ENCODE measurements at regions not wholly inside any gene's neighbourhood (a gene's known extent, or its start where the extent isn't known, plus 50 kb on each side); places are given as distances from the start of the nearest gene placed in this dataset.

GRCh38 chr14:30786701-30787100 lies 87.7 kb upstream of the COCH start:
- DNase-seq, result no peak
- no peaks in the 10 kb centered on the region for H3K27me3 ChIP-seq (ENCODE audit: control insufficient read depth, insufficient read depth, low read length)
- WGBS (ENCODE audit: insufficient coverage, low lambda C conversion rate), result 63% methylated on average over 2 of the region's 5 CpGs
- no peaks in the 10 kb centered on the region for H3K4me1 ChIP-seq (ENCODE audit: control insufficient read depth, insufficient read depth, low read length)
- H3K9me3 ChIP-seq (ENCODE audit: control insufficient read depth, low read depth, low read length), result no peaks in the 10 kb centered on the region
- H3K4me3 ChIP-seq (ENCODE audit: low read length), result no peak overlapping the region
- H3K27ac ChIP-seq (ENCODE audit: low read length), result no peak overlapping the region
- H3K36me3 ChIP-seq (ENCODE audit: control insufficient read depth, insufficient read depth, low read length), result no peaks in the 10 kb centered on the region

DNA sequence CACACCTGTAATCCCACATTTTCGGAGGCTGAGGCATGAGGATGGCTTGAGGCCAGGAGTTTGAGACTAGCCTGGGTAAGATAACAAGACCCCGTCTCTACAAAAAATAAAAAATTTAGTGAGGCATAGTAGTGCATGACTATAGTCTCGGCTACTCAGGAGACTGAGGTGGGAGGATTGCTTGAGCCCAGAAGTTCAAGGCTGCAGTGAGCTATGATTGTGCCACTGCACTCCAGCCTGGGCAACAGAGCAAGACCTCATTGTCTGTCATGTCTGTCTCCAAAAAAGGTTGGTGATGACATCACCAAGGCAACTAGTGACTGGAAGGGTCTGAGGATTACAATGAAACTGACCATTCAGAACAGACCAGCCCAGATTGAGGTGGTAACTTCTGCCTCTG lies 83.5 kb upstream of the COCH start:
- DNase-seq, result no peak
- H3K27me3 ChIP-seq (ENCODE audit: control insufficient read depth, insufficient read depth, low read length), result no peaks in the 10 kb centered on the region
- no CpG with 5 or more reads among the region's 3 CpGs for WGBS (ENCODE audit: insufficient coverage, low lambda C conversion rate)
- H3K27ac ChIP-seq (ENCODE audit: low read length), result no peak overlapping the region
- H3K9me3 ChIP-seq (ENCODE audit: control insufficient read depth, low read depth, low read length), result no peaks in the 10 kb centered on the region
- H3K4me3 ChIP-seq (ENCODE audit: low read length), result no peak overlapping the region
- H3K4me1 ChIP-seq (ENCODE audit: control insufficient read depth, insufficient read depth, low read length), result no peaks in the 10 kb centered on the region
- H3K36me3 ChIP-seq (ENCODE audit: control insufficient read depth, insufficient read depth, low read length), result no peaks in the 10 kb centered on the region

DNA sequence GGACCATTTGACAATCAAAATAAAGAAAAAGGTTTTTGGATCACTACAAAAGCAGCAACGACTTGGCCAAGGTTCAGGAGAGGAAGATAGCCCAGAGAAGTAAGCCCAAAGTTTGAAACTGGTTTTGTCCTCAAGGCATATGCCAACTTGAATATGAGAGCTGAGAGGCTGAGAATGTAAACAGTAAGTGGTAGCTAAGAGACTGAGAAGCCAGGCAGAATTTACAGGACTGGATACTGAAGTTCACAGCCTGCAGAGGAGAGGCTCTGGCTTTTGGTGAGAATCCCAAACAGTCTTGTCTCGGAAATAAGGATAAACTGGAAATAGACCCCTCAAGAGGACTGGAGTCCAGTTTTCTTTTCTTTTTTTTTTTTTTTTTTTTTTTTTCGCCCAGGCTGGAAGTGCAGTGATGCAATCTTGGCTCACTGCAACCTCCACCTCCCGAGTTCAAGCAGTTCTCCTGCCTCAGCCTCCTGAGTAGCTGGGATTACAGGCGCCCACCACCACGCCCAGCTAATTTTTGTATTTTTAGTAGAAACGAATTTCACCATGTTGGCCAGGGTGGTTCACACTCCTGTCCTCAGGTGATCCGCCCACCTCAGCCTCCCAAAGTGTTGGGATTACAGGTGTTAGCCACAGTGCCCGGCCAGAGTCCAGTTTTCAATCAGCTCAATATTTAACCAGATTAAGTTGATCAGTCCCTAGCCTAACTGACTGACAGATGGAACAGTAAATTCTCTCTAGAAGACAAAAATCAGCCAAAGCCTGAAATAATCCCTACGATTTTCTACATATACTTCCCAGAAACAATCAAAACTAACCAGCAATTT lies 82.6 kb upstream of the COCH start:
- Histone ChIP-seq H3K36me3 (ENCODE audit: control insufficient read depth, insufficient read depth, low read length) (no peaks in the 10 kb centered on the region), H3K27ac (ENCODE audit: low read length) (no peak overlapping the region), H3K27me3 (ENCODE audit: control insufficient read depth, insufficient read depth, low read length) (no peaks in the 10 kb centered on the region), H3K9me3 (ENCODE audit: control insufficient read depth, low read depth, low read length) (no peaks in the 10 kb centered on the region), H3K4me1 (ENCODE audit: control insufficient read depth, insufficient read depth, low read length) (no peaks in the 10 kb centered on the region), H3K4me3 (ENCODE audit: low read length) (no peak overlapping the region)
- 79% methylated on average over 2 of the region's 10 CpGs for WGBS (ENCODE audit: insufficient coverage, low lambda C conversion rate)
- DNase-seq, result no peak

DNA sequence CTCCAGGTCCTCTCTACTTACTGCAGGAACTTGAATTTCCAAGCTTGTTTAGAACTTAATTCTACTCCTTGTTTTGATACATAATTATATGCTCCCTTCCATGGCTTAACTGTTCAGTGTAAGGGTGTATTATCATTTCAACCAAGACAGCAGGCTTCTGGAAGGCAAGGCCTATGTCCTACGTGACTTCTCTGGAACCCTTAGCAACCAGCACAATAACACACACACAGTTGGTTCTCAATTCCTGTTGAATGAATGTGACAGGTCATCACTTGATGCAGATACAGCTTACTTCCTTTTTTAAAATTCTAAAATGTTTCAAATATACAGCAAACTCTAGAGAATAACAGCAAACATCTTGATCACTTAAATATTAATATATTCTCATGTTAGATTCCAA lies 77.7 kb upstream of the COCH start:
- H3K27ac ChIP-seq (ENCODE audit: low read length), result no peak overlapping the region
- no peaks in the 10 kb centered on the region for H3K36me3 ChIP-seq (ENCODE audit: control insufficient read depth, insufficient read depth, low read length)
- no peaks in the 10 kb centered on the region for H3K27me3 ChIP-seq (ENCODE audit: control insufficient read depth, insufficient read depth, low read length)
- no peak for DNase-seq
- H3K9me3 ChIP-seq (ENCODE audit: control insufficient read depth, low read depth, low read length), result no peaks in the 10 kb centered on the region
- no peak overlapping the region for H3K4me3 ChIP-seq (ENCODE audit: low read length)
- H3K4me1 ChIP-seq (ENCODE audit: control insufficient read depth, insufficient read depth, low read length), result no peaks in the 10 kb centered on the region
- no CpG with 5 or more reads among the region's 1 CpG for WGBS (ENCODE audit: insufficient coverage, low lambda C conversion rate)

DNA sequence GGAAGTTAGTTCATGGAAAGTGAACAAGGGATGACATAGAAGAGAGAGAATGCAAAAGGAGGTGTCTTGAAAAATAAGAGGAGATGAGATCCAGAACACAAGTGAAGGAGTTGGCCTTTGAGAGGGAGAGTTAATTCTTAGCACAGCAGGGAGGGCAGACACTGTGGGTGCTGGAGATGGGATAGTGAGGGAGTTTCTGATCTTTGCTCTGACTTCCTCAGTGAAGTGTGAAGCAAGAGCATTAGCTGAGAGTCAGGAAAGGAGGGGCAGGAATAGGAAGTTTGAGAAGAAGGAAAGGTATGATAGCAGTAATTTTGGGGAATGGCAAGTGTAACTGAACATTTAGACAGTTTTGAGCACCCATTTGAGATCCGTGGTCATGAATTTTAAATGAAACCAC lies 75.8 kb upstream of the COCH start:
- 83% methylated on average over 1 of the region's 1 CpG for WGBS (ENCODE audit: insufficient coverage, low lambda C conversion rate)
- no peak for DNase-seq
- peaks cover 7% of the 10 kb centered on the region for H3K4me1 ChIP-seq (ENCODE audit: control insufficient read depth, insufficient read depth, low read length)
- no peaks in the 10 kb centered on the region for H3K27me3 ChIP-seq (ENCODE audit: control insufficient read depth, insufficient read depth, low read length)
- H3K4me3 ChIP-seq (ENCODE audit: low read length), result no peak overlapping the region
- no peaks in the 10 kb centered on the region for H3K36me3 ChIP-seq (ENCODE audit: control insufficient read depth, insufficient read depth, low read length)
- no peak overlapping the region for H3K27ac ChIP-seq (ENCODE audit: low read length)
- H3K9me3 ChIP-seq (ENCODE audit: control insufficient read depth, low read depth, low read length), result no peaks in the 10 kb centered on the region

DNA sequence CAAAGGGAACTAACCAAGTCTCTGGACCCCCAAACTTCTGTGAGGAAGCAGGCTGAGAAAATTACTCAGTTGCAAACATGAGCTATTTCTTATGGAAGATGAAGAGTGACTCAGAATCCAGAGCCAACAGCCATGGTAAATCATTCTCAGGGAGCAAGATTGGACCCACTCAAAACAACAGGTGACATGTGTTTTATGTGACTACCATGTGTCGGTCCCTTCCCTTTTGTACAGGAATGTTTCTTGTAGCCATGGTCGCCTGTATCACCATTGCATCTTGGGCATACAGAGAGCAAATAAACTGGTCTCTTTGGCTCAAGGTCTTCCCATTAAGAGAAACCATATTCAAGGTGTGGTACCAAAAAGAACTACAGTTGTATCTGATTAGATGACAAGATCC lies 75.4 kb upstream of the COCH start:
- no peak overlapping the region for H3K27ac ChIP-seq (ENCODE audit: low read length)
- no peak for DNase-seq
- H3K27me3 ChIP-seq (ENCODE audit: control insufficient read depth, insufficient read depth, low read length), result no peaks in the 10 kb centered on the region
- no peaks in the 10 kb centered on the region for H3K9me3 ChIP-seq (ENCODE audit: control insufficient read depth, low read depth, low read length)
- WGBS (ENCODE audit: insufficient coverage, low lambda C conversion rate), result no CpG with 5 or more reads among the region's 2 CpGs
- no peaks in the 10 kb centered on the region for H3K36me3 ChIP-seq (ENCODE audit: control insufficient read depth, insufficient read depth, low read length)
- H3K4me3 ChIP-seq (ENCODE audit: low read length), result no peak overlapping the region
- H3K4me1 ChIP-seq (ENCODE audit: control insufficient read depth, insufficient read depth, low read length), result peaks cover 7% of the 10 kb centered on the region

DNA sequence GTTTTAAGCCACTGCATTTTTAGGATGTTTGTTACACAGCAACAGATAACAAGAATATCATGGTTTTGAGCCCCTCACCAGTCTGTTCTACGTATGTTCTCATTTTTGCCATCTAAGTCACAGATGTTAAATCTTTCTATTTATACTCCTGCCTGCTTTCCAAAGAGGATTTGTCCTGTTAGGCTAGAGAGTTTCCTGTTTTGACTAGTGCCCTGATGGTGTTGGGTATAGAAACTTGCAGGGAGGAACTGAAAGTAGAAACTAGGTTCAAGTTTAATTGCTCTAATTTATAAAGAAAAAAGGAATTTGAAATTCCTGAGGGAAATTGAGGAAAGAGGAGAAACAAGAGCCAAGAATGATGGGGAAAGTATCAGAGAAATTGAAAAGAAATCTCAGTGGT lies 74.4 kb upstream of the COCH start:
- peaks cover 7% of the 10 kb centered on the region for H3K4me1 ChIP-seq (ENCODE audit: control insufficient read depth, insufficient read depth, low read length)
- WGBS (ENCODE audit: insufficient coverage, low lambda C conversion rate), result 86% methylated on average over 1 of the region's 1 CpG
- H3K9me3 ChIP-seq (ENCODE audit: control insufficient read depth, low read depth, low read length), result no peaks in the 10 kb centered on the region
- H3K27me3 ChIP-seq (ENCODE audit: control insufficient read depth, insufficient read depth, low read length), result no peaks in the 10 kb centered on the region
- H3K36me3 ChIP-seq (ENCODE audit: control insufficient read depth, insufficient read depth, low read length), result no peaks in the 10 kb centered on the region
- H3K27ac ChIP-seq (ENCODE audit: low read length), result no peak overlapping the region
- H3K4me3 ChIP-seq (ENCODE audit: low read length), result no peak overlapping the region
- DNase-seq, result no peak

DNA sequence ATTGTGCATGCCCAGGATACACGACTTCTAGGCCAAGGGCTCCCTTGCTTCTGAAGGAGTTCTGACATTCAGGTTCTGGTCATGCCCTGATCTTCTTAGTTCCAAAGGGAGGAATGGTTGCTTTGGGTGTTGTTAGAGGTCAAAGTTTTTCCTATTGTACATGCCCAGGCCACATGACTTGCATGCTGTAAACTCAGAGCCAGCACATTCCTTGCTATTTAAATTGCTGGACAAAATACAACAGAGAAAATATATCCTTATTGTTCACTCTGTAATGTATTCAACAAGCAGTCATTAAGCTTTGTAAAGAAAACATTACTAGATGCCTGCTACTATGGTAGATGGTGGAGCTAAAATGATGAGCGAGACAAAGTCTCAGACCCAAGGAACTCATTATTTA lies 71.2 kb upstream of the COCH start:
- Histone ChIP-seq H3K4me3 (ENCODE audit: low read length) (no peak overlapping the region), H3K27me3 (ENCODE audit: control insufficient read depth, insufficient read depth, low read length) (no peaks in the 10 kb centered on the region), H3K36me3 (ENCODE audit: control insufficient read depth, insufficient read depth, low read length) (no peaks in the 10 kb centered on the region), H3K9me3 (ENCODE audit: control insufficient read depth, low read depth, low read length) (no peaks in the 10 kb centered on the region), H3K4me1 (ENCODE audit: control insufficient read depth, insufficient read depth, low read length) (peaks cover 7% of the 10 kb centered on the region), H3K27ac (ENCODE audit: low read length) (peak overlapping the region; percentile 65)
- no CpG with 5 or more reads among the region's 2 CpGs for WGBS (ENCODE audit: insufficient coverage, low lambda C conversion rate)
- peak; percentile 69 to 80 for DNase-seq

GRCh38 chr14:30805284-30805683 lies 69.1 kb upstream of the COCH start:
- no CpG with 5 or more reads among the region's 3 CpGs for WGBS (ENCODE audit: insufficient coverage, low lambda C conversion rate)
- DNase-seq, result peak; percentile 13 to 29

DNA sequence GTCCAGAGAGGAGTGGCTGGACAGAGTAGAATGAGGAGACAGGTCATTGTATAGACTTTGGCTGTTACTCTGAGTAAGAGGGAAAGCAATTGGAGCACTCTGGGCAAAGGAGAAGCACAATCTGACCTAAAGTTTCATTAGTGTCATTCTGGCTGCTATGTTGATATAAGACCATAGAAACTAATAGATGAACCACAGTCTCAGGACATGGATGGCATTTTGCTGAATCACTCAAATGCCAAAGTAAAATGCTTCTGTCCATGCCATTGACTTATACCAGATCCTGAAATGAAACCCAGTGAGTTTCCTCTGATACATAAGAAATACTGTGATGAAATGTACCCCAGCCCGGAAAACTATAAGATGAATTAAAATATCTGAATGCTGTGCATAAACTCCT lies 65.8 kb upstream of the COCH start:
- no peak for DNase-seq
- Histone ChIP-seq H3K27ac (ENCODE audit: low read length) (no peak overlapping the region), H3K27me3 (ENCODE audit: control insufficient read depth, insufficient read depth, low read length) (no peaks in the 10 kb centered on the region), H3K4me3 (ENCODE audit: low read length) (no peak overlapping the region), H3K9me3 (ENCODE audit: control insufficient read depth, low read depth, low read length) (no peaks in the 10 kb centered on the region), H3K36me3 (ENCODE audit: control insufficient read depth, insufficient read depth, low read length) (no peaks in the 10 kb centered on the region), H3K4me1 (ENCODE audit: control insufficient read depth, insufficient read depth, low read length) (no peaks in the 10 kb centered on the region)
- 40% methylated on average over 1 of the region's 1 CpG for WGBS (ENCODE audit: insufficient coverage, low lambda C conversion rate)

More at GRCh38 chr14:30805284-30805683, 69.1 kb upstream of the COCH start:
- peaks cover 7% of the 10 kb centered on the region for H3K4me1 ChIP-seq (ENCODE audit: control insufficient read depth, insufficient read depth, low read length)
- no peak overlapping the region for H3K27ac ChIP-seq (ENCODE audit: low read length)
- no peaks in the 10 kb centered on the region for H3K36me3 ChIP-seq (ENCODE audit: control insufficient read depth, insufficient read depth, low read length)
- H3K9me3 ChIP-seq (ENCODE audit: control insufficient read depth, low read depth, low read length), result no peaks in the 10 kb centered on the region
- no peak overlapping the region for H3K4me3 ChIP-seq (ENCODE audit: low read length)
- H3K27me3 ChIP-seq (ENCODE audit: control insufficient read depth, insufficient read depth, low read length), result no peaks in the 10 kb centered on the region

DNA sequence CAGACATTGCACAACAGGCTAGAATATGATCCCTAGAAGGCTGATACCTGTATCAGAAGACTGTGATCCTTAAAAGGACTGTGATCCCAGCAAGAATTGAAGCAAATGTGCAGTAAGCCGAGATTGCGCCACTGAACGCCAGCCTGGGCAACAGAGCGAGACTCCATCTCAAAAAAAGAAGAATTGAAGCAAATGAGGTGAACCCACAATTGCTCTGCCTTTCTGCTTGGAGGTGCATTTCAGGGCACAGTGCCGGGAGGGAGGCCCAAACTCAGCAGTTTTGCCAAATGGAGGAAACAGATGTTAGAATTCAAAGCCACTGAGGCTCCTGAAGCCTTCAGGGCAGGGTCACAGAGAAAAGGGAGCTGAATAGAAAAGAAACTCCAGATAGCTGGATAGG lies 61.1 kb upstream of the COCH start:
- Histone ChIP-seq H3K4me1 (ENCODE audit: control insufficient read depth, insufficient read depth, low read length) (no peaks in the 10 kb centered on the region), H3K9me3 (ENCODE audit: control insufficient read depth, low read depth, low read length) (no peaks in the 10 kb centered on the region), H3K36me3 (ENCODE audit: control insufficient read depth, insufficient read depth, low read length) (no peaks in the 10 kb centered on the region), H3K4me3 (ENCODE audit: low read length) (no peak overlapping the region), H3K27me3 (ENCODE audit: control insufficient read depth, insufficient read depth, low read length) (no peaks in the 10 kb centered on the region), H3K27ac (ENCODE audit: low read length) (no peak overlapping the region)
- DNase-seq, result peak in 1 of 2 donors; percentile 11
- 82% methylated on average over 3 of the region's 5 CpGs for WGBS (ENCODE audit: insufficient coverage, low lambda C conversion rate)

All from large intestine (tissue), 3 donors.